ENCODE measurements at regions not wholly inside any gene's neighbourhood (a gene's known extent, or its start where the extent isn't known, plus 50 kb on each side); places are given as distances from the start of the nearest gene placed in this dataset.

DNA sequence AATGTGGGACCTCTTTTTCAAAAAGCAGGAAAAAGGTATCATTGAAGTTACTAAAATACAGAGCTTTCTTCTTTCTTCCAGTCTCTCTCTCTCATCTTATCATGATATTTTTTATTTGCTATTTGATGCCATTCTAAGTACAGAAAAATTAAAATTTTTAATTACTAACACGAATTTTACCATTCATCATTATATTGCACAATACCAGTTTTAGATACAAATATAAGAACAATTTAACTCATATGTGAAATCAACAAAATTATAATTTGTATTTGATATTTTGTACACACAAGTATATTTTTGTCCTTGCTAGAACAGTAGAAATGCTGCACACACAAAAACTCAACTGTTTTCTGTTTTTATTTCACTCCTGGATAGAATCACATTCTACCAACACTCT, 112.2 kb downstream of the OAT start:
- Mint-ChIP-seq H3K27ac (ENCODE audit: unreplicated experiment) (no peak overlapping the region), H3K27me3 (ENCODE audit: insufficient read depth, unreplicated experiment) (no peaks in the 10 kb centered on the region), H3K36me3 (ENCODE audit: insufficient read depth, unreplicated experiment) (no peaks in the 10 kb centered on the region), H3K4me3 (ENCODE audit: unreplicated experiment) (no peak overlapping the region), H3K9me3 (ENCODE audit: unreplicated experiment) (no peaks in the 10 kb centered on the region), H3K4me1 (ENCODE audit: low read depth, unreplicated experiment) (no peaks in the 10 kb centered on the region)
- H3K4me3 ChIP-seq (ENCODE audit: low read depth, low read length): no peak overlapping the region
- intact Hi-C loops (cut with micrococcal nuclease; ENCODE audit: unreplicated experiment): no loop called here
- ChIA-PET POLR2A (no interaction called here), CTCF (no interaction called here)
- no peaks in the 10 kb centered on the region for H3K36me3 ChIP-seq (ENCODE audit: control insufficient read depth, insufficient read depth, low read length)
- TF ChIP-seq, protein P1, sequence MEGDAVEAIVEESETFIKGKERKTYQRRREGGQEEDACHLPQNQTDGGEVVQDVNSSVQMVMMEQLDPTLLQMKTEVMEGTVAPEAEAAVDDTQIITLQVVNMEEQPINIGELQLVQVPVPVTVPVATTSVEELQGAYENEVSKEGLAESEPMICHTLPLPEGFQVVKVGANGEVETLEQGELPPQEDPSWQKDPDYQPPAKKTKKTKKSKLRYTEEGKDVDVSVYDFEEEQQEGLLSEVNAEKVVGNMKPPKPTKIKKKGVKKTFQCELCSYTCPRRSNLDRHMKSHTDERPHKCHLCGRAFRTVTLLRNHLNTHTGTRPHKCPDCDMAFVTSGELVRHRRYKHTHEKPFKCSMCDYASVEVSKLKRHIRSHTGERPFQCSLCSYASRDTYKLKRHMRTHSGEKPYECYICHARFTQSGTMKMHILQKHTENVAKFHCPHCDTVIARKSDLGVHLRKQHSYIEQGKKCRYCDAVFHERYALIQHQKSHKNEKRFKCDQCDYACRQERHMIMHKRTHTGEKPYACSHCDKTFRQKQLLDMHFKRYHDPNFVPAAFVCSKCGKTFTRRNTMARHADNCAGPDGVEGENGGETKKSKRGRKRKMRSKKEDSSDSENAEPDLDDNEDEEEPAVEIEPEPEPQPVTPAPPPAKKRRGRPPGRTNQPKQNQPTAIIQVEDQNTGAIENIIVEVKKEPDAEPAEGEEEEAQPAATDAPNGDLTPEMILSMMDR (IDR thresholded peaks at IDR 0.05; ENCODE audit: insufficient read depth in 1 of 2, low read depth in 1 of 2, low read length in 1 of 2, severe bottlenecking in 1 of 2, unreplicated experiment in 1 of 2): no peak
- H3K27me3 ChIP-seq (replicated peaks; ENCODE audit: control insufficient read depth, insufficient read depth, low read length): no peaks in the 10 kb centered on the region
- BruUV-seq (replicated peaks): no TSS peak
- DNase-seq: no peak
- H3K9me3 ChIP-seq: no peaks in the 10 kb centered on the region
- no peaks in the 10 kb centered on the region for H3K4me1 ChIP-seq

DNA sequence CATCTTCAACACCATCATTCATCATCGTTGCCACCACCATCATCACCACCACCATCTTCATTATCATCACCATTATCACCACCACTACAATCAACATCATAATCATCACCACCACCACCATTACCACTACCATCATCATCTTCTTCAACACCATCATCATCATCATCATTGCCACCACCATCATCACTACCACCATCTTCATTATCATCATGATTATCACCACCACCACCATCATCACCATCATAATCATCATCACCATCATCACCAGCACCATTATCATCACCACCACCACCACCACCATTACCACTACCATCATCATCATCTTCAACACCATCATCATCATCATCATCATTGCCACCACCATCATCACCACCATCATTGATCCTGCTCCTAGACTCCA, 112.7 kb downstream of the OAT start:
- ChIA-PET CTCF (no interaction called here), POLR2A (no interaction called here)
- no TSS peak for BruUV-seq (replicated peaks)
- Histone ChIP-seq H3K4me1 (no peaks in the 10 kb centered on the region), H3K27me3 (replicated peaks; ENCODE audit: control insufficient read depth, insufficient read depth, low read length) (no peaks in the 10 kb centered on the region), H3K36me3 (ENCODE audit: control insufficient read depth, insufficient read depth, low read length) (no peaks in the 10 kb centered on the region), H3K4me3 (ENCODE audit: low read depth, low read length) (no peak overlapping the region), H3K9me3 (peaks cover 1% of the 10 kb centered on the region)
- Mint-ChIP-seq H3K27ac (ENCODE audit: unreplicated experiment) (no peak overlapping the region), H3K27me3 (ENCODE audit: insufficient read depth, unreplicated experiment) (no peaks in the 10 kb centered on the region), H3K9me3 (ENCODE audit: unreplicated experiment) (no peaks in the 10 kb centered on the region), H3K36me3 (ENCODE audit: insufficient read depth, unreplicated experiment) (no peaks in the 10 kb centered on the region), H3K4me1 (ENCODE audit: low read depth, unreplicated experiment) (no peaks in the 10 kb centered on the region), H3K4me3 (ENCODE audit: unreplicated experiment) (no peak overlapping the region)
- intact Hi-C loops (cut with micrococcal nuclease; ENCODE audit: unreplicated experiment): no loop called here
- no peak for DNase-seq
- TF ChIP-seq, protein P1 (IDR thresholded peaks at IDR 0.05; ENCODE audit: insufficient read depth in 1 of 2, low read depth in 1 of 2, low read length in 1 of 2, severe bottlenecking in 1 of 2, unreplicated experiment in 1 of 2): no peak

DNA sequence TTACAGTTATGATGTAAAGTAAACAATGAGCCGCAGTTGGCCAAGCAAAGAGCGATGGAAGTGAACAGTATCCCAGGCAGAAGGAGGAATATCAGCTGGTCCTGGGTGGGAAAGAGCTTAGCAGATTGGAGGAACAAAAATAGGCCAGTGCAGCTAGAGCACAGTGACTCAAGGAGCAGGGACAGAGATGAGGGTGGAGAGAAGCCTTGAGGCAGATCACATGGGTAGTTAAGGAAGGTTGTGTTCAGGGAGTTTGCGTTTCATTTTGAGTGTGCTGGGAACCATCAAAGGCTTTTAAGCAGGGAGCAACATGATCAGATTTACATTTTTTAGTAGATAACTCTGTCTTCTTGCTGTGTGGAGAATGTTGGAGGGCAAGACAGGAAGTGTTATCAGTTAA, 113.6 kb downstream of the OAT start:
- Histone ChIP-seq H3K27me3 (replicated peaks; ENCODE audit: control insufficient read depth, insufficient read depth, low read length) (no peaks in the 10 kb centered on the region), H3K4me1 (no peaks in the 10 kb centered on the region), H3K9me3 (peaks cover 8% of the 10 kb centered on the region), H3K36me3 (ENCODE audit: control insufficient read depth, insufficient read depth, low read length) (no peaks in the 10 kb centered on the region), H3K4me3 (ENCODE audit: low read depth, low read length) (no peak overlapping the region)
- ChIA-PET POLR2A (no interaction called here), CTCF (interaction anchor here (0.6 kb wide), 1 partner anchor 200 kb away, joined by 4 read pairs; no protein-coding TSS in a partner anchor)
- H3K36me3 Mint-ChIP-seq (ENCODE audit: insufficient read depth, unreplicated experiment): no peaks in the 10 kb centered on the region
- no TSS peak for BruUV-seq (replicated peaks)
- no peaks in the 10 kb centered on the region for H3K4me1 Mint-ChIP-seq (ENCODE audit: low read depth, unreplicated experiment)
- DNase-seq: no peak
- intact Hi-C loops (cut with micrococcal nuclease; ENCODE audit: unreplicated experiment): no loop called here
- no peak overlapping the region for H3K27ac Mint-ChIP-seq (ENCODE audit: unreplicated experiment)
- TF ChIP-seq, protein P1 (IDR thresholded peaks at IDR 0.05; ENCODE audit: insufficient read depth in 1 of 2, low read depth in 1 of 2, low read length in 1 of 2, severe bottlenecking in 1 of 2, unreplicated experiment in 1 of 2): no peak
- H3K4me3 Mint-ChIP-seq (ENCODE audit: unreplicated experiment): no peak overlapping the region
- H3K27me3 Mint-ChIP-seq (ENCODE audit: insufficient read depth, unreplicated experiment): no peaks in the 10 kb centered on the region
- H3K9me3 Mint-ChIP-seq (ENCODE audit: unreplicated experiment): peaks cover 8% of the 10 kb centered on the region
